ENCODE measurements at regions not wholly inside any gene's neighbourhood (a gene's known extent, or its start where the extent isn't known, plus 50 kb on each side); places are given as distances from the start of the nearest gene placed in this dataset.
A peak's percentile ranks its signal among the peaks of the same experiment; 100 is the strongest.

DNA sequence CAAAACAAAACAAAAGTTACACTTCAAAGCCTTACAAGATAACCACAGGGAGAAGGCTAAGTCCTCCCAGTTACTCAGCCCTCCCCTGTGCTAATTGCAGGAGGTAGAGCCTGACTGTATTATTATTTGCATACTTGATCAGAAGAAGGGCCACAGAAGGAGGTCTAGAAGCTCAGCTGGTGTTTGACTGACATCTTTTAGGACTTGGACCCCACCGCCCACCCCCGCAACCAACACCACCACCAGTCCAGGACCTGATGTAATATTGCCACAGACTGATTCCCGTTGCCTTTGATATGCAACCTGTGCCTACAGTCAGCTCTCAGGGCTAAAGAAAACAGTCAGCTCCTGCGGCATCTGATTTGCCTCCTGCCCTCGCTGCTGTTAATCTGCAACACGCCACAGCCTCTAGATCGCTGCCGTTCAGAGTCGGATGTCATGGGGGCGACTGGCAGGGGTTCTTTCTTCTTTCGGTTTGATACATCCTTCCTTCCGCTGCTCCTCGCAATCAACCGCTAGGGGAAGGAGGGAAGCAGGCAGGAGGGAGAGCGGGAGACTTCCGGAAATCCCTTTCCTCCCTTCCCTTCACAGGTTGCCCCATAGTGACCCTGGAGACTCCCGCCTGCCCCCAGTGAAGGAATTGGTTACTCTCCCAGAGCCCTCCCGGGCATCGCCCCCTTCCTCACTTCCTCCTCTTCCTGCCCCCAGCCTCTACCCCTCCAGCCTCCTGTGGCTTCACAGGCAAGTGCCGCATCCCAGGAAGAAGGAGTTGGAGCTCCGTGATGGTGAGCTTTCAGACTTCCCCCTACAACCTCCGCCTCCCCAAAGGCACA is 90.5 kb upstream of the SOX9 start:
- peak overlapping the region; percentile 34 for H3K27ac ChIP-seq
- peak overlapping the region; percentile 60 for H3K4me2 ChIP-seq
- CTCF ChIA-PET: interaction anchor here (0.5 to 1.1 kb wide), 2 partner anchors 81 to 138 kb away, joined by 3 to 8 read pairs; no protein-coding TSS in a partner anchor
- no peaks in the 10 kb centered on the region for H3K9me3 ChIP-seq (ENCODE audit: insufficient read depth, low read depth)
- no peaks in the 10 kb centered on the region for H3K79me2 ChIP-seq (ENCODE audit: low read depth)
- BruUV-seq (replicated peaks): no TSS peak
- DNase-seq: peak in 1 of 2 experiments; percentile 45
- peaks cover 18% of the 10 kb centered on the region; the same call in 1 of the 2 replicates for H3K4me1 ChIP-seq (replicated peaks; ENCODE audit: insufficient read depth)
- no peaks in the 10 kb centered on the region for H3K36me3 ChIP-seq (ENCODE audit: low read depth)
- H2AFZ ChIP-seq: peak overlapping the region; percentile 83
- no peaks in the 10 kb centered on the region for H3K27me3 ChIP-seq (ENCODE audit: insufficient read depth, low read depth)
- H4K20me1 ChIP-seq (ENCODE audit: insufficient read depth): no peaks in the 10 kb centered on the region
- TF ChIP-seq, protein P1, sequence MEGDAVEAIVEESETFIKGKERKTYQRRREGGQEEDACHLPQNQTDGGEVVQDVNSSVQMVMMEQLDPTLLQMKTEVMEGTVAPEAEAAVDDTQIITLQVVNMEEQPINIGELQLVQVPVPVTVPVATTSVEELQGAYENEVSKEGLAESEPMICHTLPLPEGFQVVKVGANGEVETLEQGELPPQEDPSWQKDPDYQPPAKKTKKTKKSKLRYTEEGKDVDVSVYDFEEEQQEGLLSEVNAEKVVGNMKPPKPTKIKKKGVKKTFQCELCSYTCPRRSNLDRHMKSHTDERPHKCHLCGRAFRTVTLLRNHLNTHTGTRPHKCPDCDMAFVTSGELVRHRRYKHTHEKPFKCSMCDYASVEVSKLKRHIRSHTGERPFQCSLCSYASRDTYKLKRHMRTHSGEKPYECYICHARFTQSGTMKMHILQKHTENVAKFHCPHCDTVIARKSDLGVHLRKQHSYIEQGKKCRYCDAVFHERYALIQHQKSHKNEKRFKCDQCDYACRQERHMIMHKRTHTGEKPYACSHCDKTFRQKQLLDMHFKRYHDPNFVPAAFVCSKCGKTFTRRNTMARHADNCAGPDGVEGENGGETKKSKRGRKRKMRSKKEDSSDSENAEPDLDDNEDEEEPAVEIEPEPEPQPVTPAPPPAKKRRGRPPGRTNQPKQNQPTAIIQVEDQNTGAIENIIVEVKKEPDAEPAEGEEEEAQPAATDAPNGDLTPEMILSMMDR (conservative IDR thresholded peaks at IDR 0.05): no peak; the same call in 1 of the 2 replicates
- no peak for TF ChIP-seq EZH2 (IDR thresholded peaks at IDR 0.05; ENCODE audit: low read depth)
- peak overlapping the region; percentile 51; the same call in 1 of the 2 replicates for H3K4me3 ChIP-seq
- H3K9me2 ChIP-seq (ENCODE audit: insufficient read depth): no peaks in the 10 kb centered on the region
- intact Hi-C loops (cut with micrococcal nuclease; ENCODE audit: unreplicated experiment): no loop called here
- POLR2A ChIA-PET (ENCODE audit: unreplicated experiment): interaction anchor here (0.6 to 0.7 kb wide), 2 partner anchors 1083 to 1144 kb away, joined by 3 to 4 read pairs; no protein-coding TSS in a partner anchor
- H3F3A ChIP-seq (ENCODE audit: insufficient read depth, low read depth): no peaks in the 10 kb centered on the region

DNA sequence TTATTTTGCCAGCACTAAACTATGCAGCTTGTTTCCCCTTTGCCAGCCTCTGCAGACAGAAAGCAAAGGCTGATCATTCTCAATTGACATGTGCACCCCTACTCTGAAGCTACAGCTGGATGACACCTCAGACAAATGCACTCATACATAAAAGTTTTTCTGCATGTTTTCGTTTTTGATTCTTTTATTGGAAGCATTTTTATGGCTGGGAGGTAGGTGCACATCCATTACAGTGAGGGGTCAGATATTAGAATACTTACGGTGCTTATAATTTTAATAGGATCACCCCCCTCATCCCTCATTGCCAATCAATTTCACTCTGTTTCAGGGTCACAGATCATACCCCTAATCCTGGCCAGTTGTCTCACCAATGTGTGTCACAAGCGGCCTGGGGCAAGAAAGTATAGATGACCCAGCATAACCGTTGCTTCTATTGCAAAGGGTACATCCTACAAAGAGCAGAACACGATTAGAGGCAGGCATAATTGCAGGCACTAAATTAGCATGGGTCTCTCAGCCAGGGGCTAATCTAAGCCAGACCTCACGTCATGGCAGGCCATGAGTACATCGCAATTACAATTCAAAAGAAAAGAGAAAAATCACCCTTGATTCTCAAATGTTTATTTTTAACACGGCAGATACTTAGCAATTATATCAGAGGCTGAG is 89.5 kb upstream of the SOX9 start:
- no peaks in the 10 kb centered on the region for H3K9me3 ChIP-seq (ENCODE audit: insufficient read depth, low read depth)
- H4K20me1 ChIP-seq (ENCODE audit: insufficient read depth): no peaks in the 10 kb centered on the region
- H3K27ac ChIP-seq: no peak overlapping the region
- no peak for DNase-seq
- no peak overlapping the region for H3K4me2 ChIP-seq
- H3F3A ChIP-seq (ENCODE audit: insufficient read depth, low read depth): no peaks in the 10 kb centered on the region
- TF ChIP-seq EZH2 (IDR thresholded peaks at IDR 0.05; ENCODE audit: low read depth): no peak
- TF ChIP-seq, protein P1 (conservative IDR thresholded peaks at IDR 0.05): no peak
- H3K27me3 ChIP-seq (ENCODE audit: insufficient read depth, low read depth): no peaks in the 10 kb centered on the region
- H3K79me2 ChIP-seq (ENCODE audit: low read depth): no peaks in the 10 kb centered on the region
- H3K4me3 ChIP-seq: no peak overlapping the region
- ChIA-PET CTCF (interaction anchor here (0.6 to 1.1 kb wide), 2 partner anchors 80 to 430 kb away, joined by 3 to 8 read pairs; no protein-coding TSS in a partner anchor), POLR2A (ENCODE audit: unreplicated experiment) (interaction anchor here (0.6 kb wide), 1 partner anchor 1084 kb away, joined by 3 read pairs; no protein-coding TSS in a partner anchor)
- H3K36me3 ChIP-seq (ENCODE audit: low read depth): no peaks in the 10 kb centered on the region
- no peak overlapping the region for H2AFZ ChIP-seq
- BruUV-seq (replicated peaks): no TSS peak
- peaks cover 18% of the 10 kb centered on the region; the same call in 1 of the 2 replicates for H3K4me1 ChIP-seq (replicated peaks; ENCODE audit: insufficient read depth)
- intact Hi-C loops (cut with micrococcal nuclease; ENCODE audit: unreplicated experiment): no loop called here
- H3K9me2 ChIP-seq (ENCODE audit: insufficient read depth): no peaks in the 10 kb centered on the region

DNA sequence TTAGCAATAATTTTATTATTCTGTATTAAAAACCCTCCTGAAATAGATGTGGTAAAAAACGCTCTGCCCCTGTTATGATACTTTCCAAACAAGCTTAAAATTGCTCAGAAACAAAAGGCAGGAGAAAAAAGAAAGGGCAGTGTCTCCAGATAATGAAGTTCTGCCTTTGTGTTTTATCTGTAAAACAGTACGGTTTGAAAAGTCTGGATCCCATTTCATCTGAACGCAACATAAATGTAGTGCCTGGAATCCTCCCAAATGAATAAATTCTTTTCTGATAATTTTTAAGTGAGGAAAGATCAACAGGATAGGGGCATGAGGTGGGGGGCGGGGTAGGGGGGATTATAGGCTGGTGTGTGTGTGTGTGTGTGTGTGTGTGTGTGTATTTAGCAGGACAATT is 87.5 kb upstream of the SOX9 start:
- Histone ChIP-seq H3K36me3 (ENCODE audit: low read depth) (no peaks in the 10 kb centered on the region), H3K9me3 (ENCODE audit: insufficient read depth, low read depth) (no peaks in the 10 kb centered on the region), H3K9me2 (ENCODE audit: insufficient read depth) (no peaks in the 10 kb centered on the region), H3F3A (ENCODE audit: insufficient read depth, low read depth) (no peaks in the 10 kb centered on the region), H3K4me2 (no peak overlapping the region), H3K4me3 (no peak overlapping the region), H4K20me1 (ENCODE audit: insufficient read depth) (no peaks in the 10 kb centered on the region), H3K79me2 (ENCODE audit: low read depth) (no peaks in the 10 kb centered on the region), H3K4me1 (replicated peaks; ENCODE audit: insufficient read depth) (peaks cover 18% of the 10 kb centered on the region; the same call in 1 of the 2 replicates), H3K27ac (no peak overlapping the region), H2AFZ (no peak overlapping the region), H3K27me3 (ENCODE audit: insufficient read depth, low read depth) (no peaks in the 10 kb centered on the region)
- intact Hi-C loops (cut with micrococcal nuclease; ENCODE audit: unreplicated experiment): no loop called here
- TF ChIP-seq EZH2 (IDR thresholded peaks at IDR 0.05; ENCODE audit: low read depth): no peak
- TF ChIP-seq, protein P1 (conservative IDR thresholded peaks at IDR 0.05): no peak
- POLR2A ChIA-PET (ENCODE audit: unreplicated experiment): no interaction called here
- DNase-seq: no peak
- BruUV-seq (replicated peaks): no TSS peak
- CTCF ChIA-PET: no interaction called here

All from PC-9 (cell line).